ENCODE measurements at regions not wholly inside any gene's neighbourhood (a gene's known extent, or its start where the extent isn't known, plus 50 kb on each side); places are given as distances from the start of the nearest gene placed in this dataset.
"Not testable (repeated sequence)": the region's sequence is repeated elsewhere in the genome, so short reads cannot be mapped to it uniquely, and the experiment has no call there.

DNA sequence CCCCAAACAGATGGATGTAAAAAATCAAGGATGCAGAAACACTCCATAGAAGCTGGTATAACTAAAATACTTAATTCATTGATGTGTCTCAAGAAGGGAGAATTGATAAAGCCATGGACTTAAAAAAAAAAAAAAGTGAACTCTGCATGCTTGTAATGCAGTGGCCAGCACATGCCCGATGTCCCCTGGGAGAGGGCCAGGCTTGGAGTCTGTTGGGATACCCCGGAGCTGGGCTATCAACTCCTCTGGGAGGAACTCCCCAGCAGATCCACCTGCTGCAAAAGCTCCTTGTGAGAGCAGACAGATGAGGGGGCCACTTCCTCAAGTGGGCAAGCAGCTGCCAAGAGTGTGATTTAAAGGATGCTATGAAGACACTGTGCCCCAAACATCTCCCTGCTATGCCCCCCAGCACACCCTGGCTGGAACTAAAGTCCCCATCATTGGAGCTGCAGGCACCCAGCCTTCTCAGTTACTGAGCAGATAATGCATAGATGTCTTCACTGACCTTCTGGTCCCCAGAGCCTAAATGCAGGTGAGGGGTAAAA is 311.5 kb upstream of the ID2 start:
- no peak overlapping the region for H3K4me3 ChIP-seq (ENCODE audit: low read length)
- no peak for TF ChIP-seq ZNF274 (IDR thresholded peaks at IDR 0.05; ENCODE audit: low read depth, low read length)

DNA sequence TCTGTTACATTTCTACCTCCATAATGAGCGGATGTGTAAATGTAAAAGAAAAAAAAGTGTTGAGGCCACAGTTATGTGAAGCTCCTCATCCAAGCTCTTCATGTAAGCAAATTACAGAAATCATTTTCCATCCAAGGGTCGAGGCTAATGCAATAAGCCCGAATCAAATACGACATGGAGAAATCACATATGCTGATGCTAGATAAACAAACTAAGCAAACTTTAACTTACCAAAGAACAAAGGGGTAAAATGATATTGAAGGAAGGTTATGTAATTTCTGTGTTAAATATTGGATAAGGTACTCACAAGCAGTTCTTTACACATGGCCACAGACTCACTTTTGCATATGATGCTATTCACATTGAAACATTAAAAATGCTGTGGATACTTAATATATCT is 310.2 kb upstream of the ID2 start:
- no peak overlapping the region for H3K4me3 ChIP-seq (ENCODE audit: low read length)
- no peak for TF ChIP-seq ZNF274 (IDR thresholded peaks at IDR 0.05; ENCODE audit: low read depth, low read length)

GRCh38 chr2:8374782-8375181 is 307.1 kb upstream of the ID2 start:
- no peak for TF ChIP-seq ZNF274 (IDR thresholded peaks at IDR 0.05; ENCODE audit: low read depth, low read length)
- H3K4me3 ChIP-seq (ENCODE audit: low read length): no peak overlapping the region

GRCh38 chr2:8376603-8377410 is 305.0 kb upstream of the ID2 start:
- no peak for TF ChIP-seq ZNF274 (IDR thresholded peaks at IDR 0.05; ENCODE audit: low read depth, low read length)
- H3K4me3 ChIP-seq (ENCODE audit: low read length): no peak overlapping the region

GRCh38 chr2:8378016-8378810 is 303.6 kb upstream of the ID2 start:
- no peak overlapping the region for H3K4me3 ChIP-seq (ENCODE audit: low read length)
- no peak for TF ChIP-seq ZNF274 (IDR thresholded peaks at IDR 0.05; ENCODE audit: low read depth, low read length)

DNA sequence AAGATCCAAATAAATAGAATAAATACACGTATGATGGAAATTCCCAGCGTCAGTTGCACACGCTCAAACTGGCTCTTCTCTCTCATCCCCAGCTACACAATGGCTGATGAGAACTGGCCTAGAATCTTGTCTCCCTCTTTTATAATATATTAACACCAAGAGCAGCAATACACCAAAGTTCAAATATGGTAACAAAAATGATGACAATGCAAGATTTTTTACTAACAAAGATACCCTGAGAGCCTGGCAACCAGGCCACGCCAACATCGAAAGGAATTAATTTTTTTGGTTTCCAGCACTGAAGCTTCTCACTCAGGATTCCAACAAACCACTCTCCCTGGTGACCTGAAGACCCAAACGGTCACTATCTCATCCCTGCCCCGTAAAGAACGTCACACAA is 302.7 kb upstream of the ID2 start:
- H3K4me3 ChIP-seq (ENCODE audit: low read length): no peak overlapping the region
- no peak for TF ChIP-seq ZNF274 (IDR thresholded peaks at IDR 0.05; ENCODE audit: low read depth, low read length)

GRCh38 chr2:8379549-8379948 is 302.3 kb upstream of the ID2 start:
- TF ChIP-seq ZNF274 (IDR thresholded peaks at IDR 0.05; ENCODE audit: low read depth, low read length): no peak
- H3K4me3 ChIP-seq (ENCODE audit: low read length): no peak overlapping the region

- TF ChIP-seq ZNF274 (IDR thresholded peaks at IDR 0.05; ENCODE audit: low read depth, low read length): no peak
- no peak overlapping the region; the same call in 1 of the 2 replicates for H3K4me3 ChIP-seq (ENCODE audit: low read length)
Measured at GRCh38 chr2:8380026-8380425, 301.8 kb upstream of the ID2 start.

DNA sequence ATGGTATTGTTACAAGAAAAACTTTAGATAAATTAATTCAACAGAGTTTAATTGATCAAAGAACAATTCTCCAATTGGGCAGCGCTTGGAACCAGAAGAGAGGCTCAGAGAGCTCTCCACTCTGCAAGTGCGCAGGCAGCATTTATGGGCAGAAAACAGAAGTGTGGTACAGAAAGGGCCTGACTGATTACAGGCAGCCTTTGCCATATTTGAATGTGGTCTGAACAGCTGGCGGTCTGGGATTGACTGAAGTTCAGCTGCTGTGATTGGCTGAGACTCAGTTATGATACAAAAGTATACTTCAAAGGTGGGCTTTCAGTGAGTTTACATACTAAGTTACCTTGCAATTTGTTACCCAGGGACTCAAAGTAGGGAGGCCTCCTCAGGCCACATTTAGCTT is 301.3 kb upstream of the ID2 start:
- no peak for TF ChIP-seq ZNF274 (IDR thresholded peaks at IDR 0.05; ENCODE audit: low read depth, low read length)
- no peak overlapping the region for H3K4me3 ChIP-seq (ENCODE audit: low read length)

DNA sequence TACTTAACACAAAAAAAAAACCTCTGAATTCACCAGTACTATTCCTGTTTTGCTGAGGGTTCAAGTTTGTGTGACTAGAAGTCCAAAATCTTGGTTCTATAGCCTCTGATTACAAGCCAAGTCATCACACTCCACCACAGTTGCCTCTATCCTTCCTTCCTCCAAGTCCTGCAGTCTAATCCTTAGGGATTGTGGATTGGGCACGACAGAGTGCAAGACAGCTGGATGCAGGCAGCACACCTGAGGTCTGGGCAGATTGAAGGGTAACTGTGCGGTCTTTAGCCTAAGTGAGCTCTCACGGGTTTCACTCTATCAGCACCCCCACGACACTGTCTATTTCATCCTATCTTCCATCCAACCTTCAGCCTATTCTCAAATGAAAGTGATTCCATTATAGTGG is 299.4 kb upstream of the ID2 start:
- TF ChIP-seq ZNF274 (IDR thresholded peaks at IDR 0.05; ENCODE audit: low read depth, low read length): no peak
- no peak overlapping the region for H3K4me3 ChIP-seq (ENCODE audit: low read length)

GRCh38 chr2:8386748-8387147 is 295.1 kb upstream of the ID2 start:
- not testable (repeated sequence) for H3K4me3 ChIP-seq (ENCODE audit: low read length)

- no peak for TF ChIP-seq ZNF274 (IDR thresholded peaks at IDR 0.05; ENCODE audit: low read depth, low read length)
- no peak overlapping the region for H3K4me3 ChIP-seq (ENCODE audit: low read length)
Measured at GRCh38 chr2:8388781-8389180, 293.1 kb upstream of the ID2 start.

GRCh38 chr2:8389431-8390108 is 292.3 kb upstream of the ID2 start:
- H3K4me3 ChIP-seq (ENCODE audit: low read length): no peak overlapping the region
- TF ChIP-seq ZNF274 (IDR thresholded peaks at IDR 0.05; ENCODE audit: low read depth, low read length): no peak

DNA sequence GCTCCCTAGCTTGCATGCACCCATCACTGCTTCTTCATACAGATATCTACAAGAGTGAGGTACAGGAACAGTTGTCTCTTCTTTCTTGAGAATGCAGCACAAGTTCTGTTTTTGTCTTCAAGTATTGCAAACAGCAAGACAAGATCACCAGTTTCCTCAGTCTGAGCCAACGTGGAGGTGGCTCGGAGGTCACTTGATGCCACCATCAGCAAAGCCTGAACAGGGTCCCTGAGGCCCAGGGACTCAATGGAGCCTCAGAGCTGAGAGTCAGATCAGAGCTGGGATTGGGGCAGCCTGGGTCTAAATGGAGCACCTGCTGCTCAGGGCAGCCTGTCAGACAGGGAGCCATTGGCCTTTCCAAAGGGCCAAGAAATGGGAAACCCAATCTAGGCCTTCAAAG is 290.7 kb upstream of the ID2 start:
- H3K4me3 ChIP-seq (ENCODE audit: low read length): no peak overlapping the region
- TF ChIP-seq ZNF274 (IDR thresholded peaks at IDR 0.05; ENCODE audit: low read depth, low read length): no peak
